DND-41 (cell line): ENCODE measurements at regions not wholly inside any gene's neighbourhood (a gene's known extent, or its start where the extent isn't known, plus 50 kb on each side); places are given as distances from the start of the nearest gene placed in this dataset.

Experiments used
- ATAC-seq: fragments of 200-7000 bp; cut with Tn5 transposase; 3 replicates; pipeline ENCODE4 v1.9.1; 2021; ENCODE audit warnings: low read depth; ENCODE audit not compliant: insufficient read depth
- DNase-seq: peaks from one replicate; pipeline ENCODE4 v3.0.0-alpha.2; 2020
- H2AFZ ChIP-seq: 2 replicates; pipeline ENCODE4 v1.6.0; 2012; ENCODE audit warnings: low read depth, low read length
- H3K27ac ChIP-seq: 2 replicates; pipeline ENCODE4 v1.5.1; 2012; ENCODE audit warnings: low read length, inconsistent platforms
- H3K27me3 ChIP-seq: fragments of 200-600 bp; sonication (generic); 2 replicates; pipeline ENCODE4 v1.6.0; 2012; ENCODE audit warnings: low read length, mild to moderate bottlenecking, inconsistent platforms; ENCODE audit not compliant: insufficient read depth, poor library complexity
- H3K36me3 ChIP-seq: 2 replicates; pipeline ENCODE4 v1.5.1; 2012; ENCODE audit warnings: low read length, inconsistent platforms; ENCODE audit not compliant: insufficient read depth
- H3K4me1 ChIP-seq: 2 replicates; pipeline ENCODE4 v1.5.1; 2012; ENCODE audit warnings: mild to moderate bottlenecking, low read length; ENCODE audit not compliant: insufficient read depth
- H3K4me2 ChIP-seq: 2 replicates; pipeline ENCODE4 v1.6.0; 2012; ENCODE audit warnings: mild to moderate bottlenecking, moderate library complexity, low read length, inconsistent platforms; ENCODE audit not compliant: insufficient read depth
- H3K4me3 ChIP-seq, 2 experiments: fragments of 200-600 bp in 1 of 2; shearing (Covaris generic) in 1 of 2; 2 replicates each; pipeline ENCODE4 v1.5.1; 2012 to 2016; ENCODE audit warnings: inconsistent platforms in 2 of 2, low read length in 2 of 2, mild to moderate bottlenecking in 2 of 2, low read depth in 1 of 2, moderate library complexity in 1 of 2
- H3K79me2 ChIP-seq: 2 replicates; pipeline ENCODE4 v1.6.0; 2012; ENCODE audit warnings: low read length, inconsistent platforms; ENCODE audit not compliant: insufficient read depth
- H3K9ac ChIP-seq: 2 replicates; pipeline ENCODE4 v1.6.0; 2012; ENCODE audit warnings: low read depth, mild to moderate bottlenecking, inconsistent platforms, low read length, moderate library complexity
- H3K9me3 ChIP-seq: 2 replicates; pipeline ENCODE4 v1.5.1; 2012; ENCODE audit warnings: low read length, moderate library complexity, mild to moderate bottlenecking, inconsistent platforms; ENCODE audit not compliant: insufficient read depth, severe bottlenecking
- H4K20me1 ChIP-seq: 2 replicates; pipeline ENCODE4 v1.6.0; 2012; ENCODE audit warnings: low read length; ENCODE audit not compliant: insufficient read depth
- EZH2 ChIP-seq: IDR thresholded peaks from 3 replicates; pipeline ENCODE4 v1.6.1; 2012; ENCODE audit warnings: borderline replicate concordance, low read depth, mild to moderate bottlenecking, moderate library complexity, low read length, inconsistent platforms; ENCODE audit not compliant: severe bottlenecking
- TF ChIP-seq, protein P1 (sequence below): IDR thresholded peaks from 2 replicates; pipeline ENCODE4 v1.5.1; 2012; ENCODE audit warnings: borderline replicate concordance, low read length, moderate library complexity, mild to moderate bottlenecking; ENCODE audit not compliant: poor library complexity, severe bottlenecking; ENCODE audit errors: extremely low read depth

DNA sequence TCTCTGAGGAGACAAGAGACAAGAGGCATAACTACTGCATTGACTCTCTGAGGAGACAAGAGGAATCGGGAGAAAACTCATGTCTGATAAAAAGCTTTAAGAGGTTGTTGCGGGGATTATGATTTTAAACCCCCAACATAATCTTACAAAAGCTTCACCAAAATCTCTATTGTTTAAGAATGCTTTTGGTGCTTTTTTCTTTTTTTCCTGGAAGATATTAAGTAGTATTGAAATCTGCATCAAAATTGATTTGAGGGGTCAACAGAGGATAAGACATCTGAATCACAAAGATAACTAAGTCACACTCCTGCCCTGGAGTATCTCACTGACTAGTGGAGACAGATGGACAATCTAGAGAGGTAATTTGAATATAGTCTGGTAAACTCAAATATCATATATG lies 115.6 kb upstream of the MROH9 start:
- Histone ChIP-seq H3K79me2 (no peaks in the 10 kb centered on the region), H3K36me3 (no peaks in the 10 kb centered on the region), H3K4me2 (no peak overlapping the region), H3K27me3 (no peaks in the 10 kb centered on the region), H4K20me1 (no peaks in the 10 kb centered on the region), H3K9me3 (no peaks in the 10 kb centered on the region), H3K27ac (no peak overlapping the region), H3K9ac (no peak overlapping the region), H2AFZ (no peak overlapping the region), H3K4me3 (no peak overlapping the region), H3K4me1 (no peaks in the 10 kb centered on the region)
- DNase-seq (no peak), ATAC-seq (no peak)
- TF ChIP-seq, protein P1, sequence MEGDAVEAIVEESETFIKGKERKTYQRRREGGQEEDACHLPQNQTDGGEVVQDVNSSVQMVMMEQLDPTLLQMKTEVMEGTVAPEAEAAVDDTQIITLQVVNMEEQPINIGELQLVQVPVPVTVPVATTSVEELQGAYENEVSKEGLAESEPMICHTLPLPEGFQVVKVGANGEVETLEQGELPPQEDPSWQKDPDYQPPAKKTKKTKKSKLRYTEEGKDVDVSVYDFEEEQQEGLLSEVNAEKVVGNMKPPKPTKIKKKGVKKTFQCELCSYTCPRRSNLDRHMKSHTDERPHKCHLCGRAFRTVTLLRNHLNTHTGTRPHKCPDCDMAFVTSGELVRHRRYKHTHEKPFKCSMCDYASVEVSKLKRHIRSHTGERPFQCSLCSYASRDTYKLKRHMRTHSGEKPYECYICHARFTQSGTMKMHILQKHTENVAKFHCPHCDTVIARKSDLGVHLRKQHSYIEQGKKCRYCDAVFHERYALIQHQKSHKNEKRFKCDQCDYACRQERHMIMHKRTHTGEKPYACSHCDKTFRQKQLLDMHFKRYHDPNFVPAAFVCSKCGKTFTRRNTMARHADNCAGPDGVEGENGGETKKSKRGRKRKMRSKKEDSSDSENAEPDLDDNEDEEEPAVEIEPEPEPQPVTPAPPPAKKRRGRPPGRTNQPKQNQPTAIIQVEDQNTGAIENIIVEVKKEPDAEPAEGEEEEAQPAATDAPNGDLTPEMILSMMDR, result no peak
- TF ChIP-seq EZH2, result no peak

DNA sequence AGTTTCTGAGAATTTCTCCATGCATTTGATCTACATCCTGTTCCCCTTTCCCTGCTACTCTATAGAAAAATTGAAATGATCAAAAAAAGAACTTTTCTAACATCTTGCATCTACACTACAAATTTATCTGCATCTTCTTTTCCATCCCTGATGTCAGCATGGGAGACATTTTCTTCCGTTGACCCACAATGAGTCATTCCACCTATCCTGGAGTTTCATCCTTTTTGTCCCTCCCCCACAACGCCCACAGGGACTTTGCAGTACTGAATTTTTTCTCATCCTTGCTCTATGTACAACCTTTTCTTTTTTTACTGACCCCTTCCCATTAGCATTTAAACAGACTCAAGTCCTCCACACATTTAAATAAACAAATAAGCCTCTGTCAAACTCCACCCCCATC lies 112.2 kb upstream of the MROH9 start:
- Histone ChIP-seq H3K79me2 (no peaks in the 10 kb centered on the region), H2AFZ (no peak overlapping the region), H3K4me1 (no peaks in the 10 kb centered on the region), H3K9me3 (no peaks in the 10 kb centered on the region), H3K36me3 (no peaks in the 10 kb centered on the region), H3K4me2 (no peak overlapping the region), H3K9ac (no peak overlapping the region), H3K27ac (no peak overlapping the region), H4K20me1 (no peaks in the 10 kb centered on the region), H3K27me3 (no peaks in the 10 kb centered on the region), H3K4me3 (no peak overlapping the region)
- no peak for DNase-seq
- ATAC-seq, result no peak
- TF ChIP-seq EZH2, result no peak
- TF ChIP-seq, protein P1, result no peak

DNA sequence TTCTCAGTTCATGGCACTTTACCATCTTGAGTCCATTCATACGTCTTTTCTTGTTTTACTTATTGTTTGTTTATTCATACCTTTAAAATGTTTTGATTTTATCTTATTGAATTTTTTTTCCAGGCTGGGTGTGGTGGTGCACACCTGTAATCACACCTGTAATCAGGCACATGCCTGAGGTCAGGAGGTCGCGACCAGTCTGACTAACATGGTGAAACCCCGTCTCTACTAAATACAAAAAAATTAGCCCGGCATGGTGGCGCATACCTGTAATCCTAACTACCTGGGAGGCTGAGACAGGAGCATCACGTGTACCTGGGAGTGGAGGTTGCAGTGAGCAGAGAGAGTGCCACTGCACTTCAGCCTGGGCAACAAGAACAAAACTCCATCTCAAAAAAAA lies 104.1 kb upstream of the MROH9 start:
- H3K27me3 ChIP-seq, result no peaks in the 10 kb centered on the region
- ATAC-seq (no peak), DNase-seq (no peak)
- no peak overlapping the region for H3K4me2 ChIP-seq
- no peak overlapping the region for H3K27ac ChIP-seq
- TF ChIP-seq EZH2, result no peak
- TF ChIP-seq, protein P1, result no peak
- no peaks in the 10 kb centered on the region for H3K36me3 ChIP-seq
- no peak overlapping the region for H3K9ac ChIP-seq
- H3K9me3 ChIP-seq, result no peaks in the 10 kb centered on the region
- H3K4me3 ChIP-seq, result no peak overlapping the region
- H4K20me1 ChIP-seq, result no peaks in the 10 kb centered on the region
- H3K4me1 ChIP-seq, result no peaks in the 10 kb centered on the region
- H3K79me2 ChIP-seq, result no peaks in the 10 kb centered on the region
- no peak overlapping the region for H2AFZ ChIP-seq

DNA sequence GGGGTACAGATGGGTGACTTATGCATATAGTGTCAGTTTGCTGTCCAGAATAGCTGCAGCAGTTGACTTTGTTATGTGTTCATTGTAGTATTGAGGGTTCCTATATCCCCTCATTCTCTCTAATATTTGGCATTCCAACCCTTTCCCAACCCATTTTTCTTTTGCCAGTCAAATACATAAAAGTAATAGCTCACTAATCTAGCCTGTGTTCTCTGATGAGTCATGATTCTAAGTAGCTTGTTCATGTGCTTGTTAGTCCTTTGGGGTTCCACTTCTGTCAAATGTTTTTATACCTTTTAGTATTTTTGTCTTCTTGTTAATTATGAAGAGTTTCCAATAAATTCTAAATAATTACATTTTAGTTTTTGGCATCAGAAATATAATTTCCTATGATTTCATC lies 99.2 kb upstream of the MROH9 start:
- DNase-seq, result no peak
- H2AFZ ChIP-seq, result no peak overlapping the region
- ATAC-seq, result no peak

More for the DNA sequence above, 99.2 kb upstream of the MROH9 start:
- no peaks in the 10 kb centered on the region for H3K9me3 ChIP-seq
- TF ChIP-seq, protein P1, result no peak
- H3K4me2 ChIP-seq, result no peak overlapping the region
- no peak overlapping the region for H3K27ac ChIP-seq
- no peaks in the 10 kb centered on the region for H3K79me2 ChIP-seq
- no peak overlapping the region for H3K9ac ChIP-seq
- no peaks in the 10 kb centered on the region for H3K36me3 ChIP-seq
- no peaks in the 10 kb centered on the region for H3K4me1 ChIP-seq
- H4K20me1 ChIP-seq, result no peaks in the 10 kb centered on the region
- H3K27me3 ChIP-seq, result no peaks in the 10 kb centered on the region
- no peak overlapping the region for H3K4me3 ChIP-seq
